GM23338 (cell line): ENCODE measurements at regions not wholly inside any gene's neighbourhood (a gene's known extent, or its start where the extent isn't known, plus 50 kb on each side); places are given as distances from the start of the nearest gene placed in this dataset.
A peak's percentile ranks its signal among the peaks of the same experiment; 100 is the strongest.

Source experiments
- CREB1 ChIP-seq: fragments of 250-450 bp; sonication (Bioruptor Pico); IDR thresholded peaks from 2 replicates; pipeline ENCODE4 v1.5.0; 2020; ENCODE audit warnings: low read depth, mild to moderate bottlenecking, moderate library complexity
- EZH2 ChIP-seq: fragments of 200-600 bp; sonication (generic); IDR thresholded peaks from one replicate; pipeline ENCODE4 v1.8.0; 2017; ENCODE audit warnings: antibody characterized with exemption, mild to moderate bottlenecking, low read depth; ENCODE audit not compliant: unreplicated experiment
- EZH2phosphoT487 ChIP-seq: fragments of 200-600 bp; sonication (generic); IDR thresholded peaks from one replicate; pipeline ENCODE4 v1.8.1; 2018; ENCODE audit warnings: antibody characterized with exemption; ENCODE audit not compliant: unreplicated experiment
- JUNB ChIP-seq: IDR thresholded peaks from one replicate; pipeline ENCODE4 v1.6.1; 2016; ENCODE audit warnings: antibody characterized with exemption; ENCODE audit not compliant: unreplicated experiment
- NANOG ChIP-seq: IDR thresholded peaks from 2 replicates; pipeline ENCODE4 v1.6.1; 2016; ENCODE audit warnings: antibody characterized with exemption, borderline replicate concordance
- POLR2AphosphoS5 ChIP-seq: IDR thresholded peaks from 2 replicates; pipeline ENCODE4 v1.6.1; 2016; ENCODE audit warnings: antibody characterized with exemption, low read depth
- STAT1 ChIP-seq: IDR thresholded peaks from one replicate; pipeline ENCODE4 v1.6.1; 2016; ENCODE audit warnings: antibody characterized with exemption; ENCODE audit not compliant: unreplicated experiment
- ZNF114 ChIP-seq: fragments of 250-450 bp; sonication (Bioruptor Pico); IDR thresholded peaks from 2 replicates; pipeline ENCODE4 v1.5.0; 2020; ENCODE audit warnings: mild to moderate bottlenecking, moderate library complexity
- ZNF331 ChIP-seq: fragments of 250-450 bp; sonication (Bioruptor Pico); IDR thresholded peaks from 2 replicates; pipeline ENCODE4 v1.5.0; 2020; ENCODE audit warnings: low read depth, mild to moderate bottlenecking, moderate library complexity
- TF ChIP-seq, protein P1 (sequence below), 2 experiments: fragments of 200-600 bp in 1 of 2; sonication (generic) in 1 of 2; conservative IDR thresholded peaks; 2 replicates each; pipeline versions ENCODE4 v1.5.1 to v1.6.1; 2016 to 2017; ENCODE audit warnings: antibody characterized with exemption in 2 of 2, low read depth in 2 of 2, mild to moderate bottlenecking in 2 of 2, moderate library complexity in 1 of 2
- TF ChIP-seq, protein P2 (sequence below): IDR thresholded peaks from one replicate; pipeline ENCODE4 v1.6.1; 2018; ENCODE audit warnings: antibody characterized with exemption; ENCODE audit not compliant: unreplicated experiment
- TF ChIP-seq, protein P3 (sequence below): IDR thresholded peaks from 2 replicates; pipeline ENCODE4 v1.6.1; 2016; ENCODE audit warnings: antibody characterized with exemption

DNA sequence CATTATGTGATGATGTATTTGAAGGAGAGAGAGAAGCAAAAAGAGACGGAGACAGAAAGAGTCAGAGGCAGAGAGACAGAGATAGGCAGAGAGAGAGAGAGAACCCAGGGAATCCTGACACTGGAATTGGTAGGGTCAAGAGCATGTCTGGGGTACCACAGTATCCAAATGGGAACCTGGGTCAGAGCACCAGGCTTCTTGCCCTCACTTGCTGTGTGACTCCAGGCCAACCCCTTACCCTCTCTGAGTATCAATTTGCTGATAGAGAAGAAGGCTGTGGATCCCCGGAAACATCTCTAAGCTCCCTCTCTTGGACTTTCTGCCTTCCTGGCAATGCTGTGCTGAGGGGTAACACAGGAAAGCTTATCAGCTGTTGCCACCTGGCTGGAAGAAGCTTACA lies 385.3 kb upstream of the SULF2 start:
- TF ChIP-seq, protein P1, sequence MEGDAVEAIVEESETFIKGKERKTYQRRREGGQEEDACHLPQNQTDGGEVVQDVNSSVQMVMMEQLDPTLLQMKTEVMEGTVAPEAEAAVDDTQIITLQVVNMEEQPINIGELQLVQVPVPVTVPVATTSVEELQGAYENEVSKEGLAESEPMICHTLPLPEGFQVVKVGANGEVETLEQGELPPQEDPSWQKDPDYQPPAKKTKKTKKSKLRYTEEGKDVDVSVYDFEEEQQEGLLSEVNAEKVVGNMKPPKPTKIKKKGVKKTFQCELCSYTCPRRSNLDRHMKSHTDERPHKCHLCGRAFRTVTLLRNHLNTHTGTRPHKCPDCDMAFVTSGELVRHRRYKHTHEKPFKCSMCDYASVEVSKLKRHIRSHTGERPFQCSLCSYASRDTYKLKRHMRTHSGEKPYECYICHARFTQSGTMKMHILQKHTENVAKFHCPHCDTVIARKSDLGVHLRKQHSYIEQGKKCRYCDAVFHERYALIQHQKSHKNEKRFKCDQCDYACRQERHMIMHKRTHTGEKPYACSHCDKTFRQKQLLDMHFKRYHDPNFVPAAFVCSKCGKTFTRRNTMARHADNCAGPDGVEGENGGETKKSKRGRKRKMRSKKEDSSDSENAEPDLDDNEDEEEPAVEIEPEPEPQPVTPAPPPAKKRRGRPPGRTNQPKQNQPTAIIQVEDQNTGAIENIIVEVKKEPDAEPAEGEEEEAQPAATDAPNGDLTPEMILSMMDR (conservative IDR thresholded peaks at IDR 0.05; ENCODE audit: low read depth in 2 of 2), result 0 out of 4 replicates have a peak, but pooled peaks of 1 of the 2 experiments have one; percentile 13
- no peak for TF ChIP-seq EZH2
- TF ChIP-seq, protein P2, sequence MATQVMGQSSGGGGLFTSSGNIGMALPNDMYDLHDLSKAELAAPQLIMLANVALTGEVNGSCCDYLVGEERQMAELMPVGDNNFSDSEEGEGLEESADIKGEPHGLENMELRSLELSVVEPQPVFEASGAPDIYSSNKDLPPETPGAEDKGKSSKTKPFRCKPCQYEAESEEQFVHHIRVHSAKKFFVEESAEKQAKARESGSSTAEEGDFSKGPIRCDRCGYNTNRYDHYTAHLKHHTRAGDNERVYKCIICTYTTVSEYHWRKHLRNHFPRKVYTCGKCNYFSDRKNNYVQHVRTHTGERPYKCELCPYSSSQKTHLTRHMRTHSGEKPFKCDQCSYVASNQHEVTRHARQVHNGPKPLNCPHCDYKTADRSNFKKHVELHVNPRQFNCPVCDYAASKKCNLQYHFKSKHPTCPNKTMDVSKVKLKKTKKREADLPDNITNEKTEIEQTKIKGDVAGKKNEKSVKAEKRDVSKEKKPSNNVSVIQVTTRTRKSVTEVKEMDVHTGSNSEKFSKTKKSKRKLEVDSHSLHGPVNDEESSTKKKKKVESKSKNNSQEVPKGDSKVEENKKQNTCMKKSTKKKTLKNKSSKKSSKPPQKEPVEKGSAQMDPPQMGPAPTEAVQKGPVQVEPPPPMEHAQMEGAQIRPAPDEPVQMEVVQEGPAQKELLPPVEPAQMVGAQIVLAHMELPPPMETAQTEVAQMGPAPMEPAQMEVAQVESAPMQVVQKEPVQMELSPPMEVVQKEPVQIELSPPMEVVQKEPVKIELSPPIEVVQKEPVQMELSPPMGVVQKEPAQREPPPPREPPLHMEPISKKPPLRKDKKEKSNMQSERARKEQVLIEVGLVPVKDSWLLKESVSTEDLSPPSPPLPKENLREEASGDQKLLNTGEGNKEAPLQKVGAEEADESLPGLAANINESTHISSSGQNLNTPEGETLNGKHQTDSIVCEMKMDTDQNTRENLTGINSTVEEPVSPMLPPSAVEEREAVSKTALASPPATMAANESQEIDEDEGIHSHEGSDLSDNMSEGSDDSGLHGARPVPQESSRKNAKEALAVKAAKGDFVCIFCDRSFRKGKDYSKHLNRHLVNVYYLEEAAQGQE, result no peak
- TF ChIP-seq POLR2AphosphoS5, result no peak
- no peak for TF ChIP-seq JUNB
- TF ChIP-seq ZNF331 (CRISPR knock-in tag), result no peak
- TF ChIP-seq EZH2phosphoT487, result no peak
- TF ChIP-seq CREB1 (CRISPR knock-in tag), result no peak
- TF ChIP-seq NANOG, result no peak
- TF ChIP-seq ZNF114 (CRISPR knock-in tag), result no peak
- TF ChIP-seq, protein P3, sequence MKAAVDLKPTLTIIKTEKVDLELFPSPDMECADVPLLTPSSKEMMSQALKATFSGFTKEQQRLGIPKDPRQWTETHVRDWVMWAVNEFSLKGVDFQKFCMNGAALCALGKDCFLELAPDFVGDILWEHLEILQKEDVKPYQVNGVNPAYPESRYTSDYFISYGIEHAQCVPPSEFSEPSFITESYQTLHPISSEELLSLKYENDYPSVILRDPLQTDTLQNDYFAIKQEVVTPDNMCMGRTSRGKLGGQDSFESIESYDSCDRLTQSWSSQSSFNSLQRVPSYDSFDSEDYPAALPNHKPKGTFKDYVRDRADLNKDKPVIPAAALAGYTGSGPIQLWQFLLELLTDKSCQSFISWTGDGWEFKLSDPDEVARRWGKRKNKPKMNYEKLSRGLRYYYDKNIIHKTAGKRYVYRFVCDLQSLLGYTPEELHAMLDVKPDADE, result no peak
- no peak for TF ChIP-seq STAT1
